Fibroblast of pulmonary artery (primary cell): ENCODE measurements at regions not wholly inside any gene's neighbourhood (a gene's known extent, or its start where the extent isn't known, plus 50 kb on each side); places are given as distances from the start of the nearest gene placed in this dataset.

ENCODE experiments used
- DNase-seq: peaks from one replicate; pipeline ENCODE4 v3.0.0-alpha.2; 2010; ENCODE audit warnings: low read depth
- H3K4me3 ChIP-seq: replicated peaks from 2 replicates; pipeline ENCODE4 v1.5.1; 2011; ENCODE audit warnings: low read depth, mild to moderate bottlenecking, control low read depth, low read length, moderate library complexity
- TF ChIP-seq, protein P1 (sequence below): IDR thresholded peaks from 2 replicates; pipeline ENCODE4 v1.5.1; 2011; ENCODE audit warnings: mild to moderate bottlenecking, control low read depth, low read length, inconsistent platforms; ENCODE audit errors: missing control alignments

DNA sequence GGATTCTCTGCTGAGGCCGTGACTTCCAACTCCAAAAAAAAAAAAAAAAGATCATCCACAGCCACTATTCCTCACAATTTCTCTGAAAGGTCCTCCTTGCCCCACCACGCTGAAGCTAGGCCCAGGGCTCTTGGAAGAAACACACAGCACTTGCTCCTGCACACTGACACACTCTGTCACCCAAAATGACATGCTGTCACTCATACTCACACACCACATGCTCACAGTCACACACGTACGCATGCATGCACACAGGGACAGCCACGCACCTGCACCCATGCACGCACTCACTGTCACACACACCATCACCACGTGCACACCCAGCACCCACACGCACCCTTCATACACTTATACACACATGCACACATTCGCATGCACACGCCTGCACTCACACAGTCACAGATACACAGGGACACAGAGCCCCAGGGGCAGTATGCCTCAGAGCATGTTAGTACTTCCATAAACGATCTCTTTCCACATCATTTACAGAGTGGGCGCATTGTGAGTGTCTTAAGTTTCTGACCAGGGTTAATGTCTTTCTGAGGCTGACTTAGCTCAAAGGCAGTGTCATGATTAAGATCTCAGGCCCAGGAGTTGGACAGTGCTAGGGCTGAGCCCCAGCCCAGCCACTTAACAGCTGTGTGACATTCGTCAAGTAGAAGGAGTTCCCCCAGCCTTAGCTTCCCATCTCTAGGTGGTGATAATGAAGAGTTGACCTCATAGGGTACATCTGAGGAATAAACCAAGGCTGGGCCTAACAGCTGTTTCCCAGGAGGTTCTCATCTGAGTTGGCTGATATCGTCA lies 93.4 kb downstream of the GLI2 start:
- no peak for DNase-seq
- TF ChIP-seq, protein P1, sequence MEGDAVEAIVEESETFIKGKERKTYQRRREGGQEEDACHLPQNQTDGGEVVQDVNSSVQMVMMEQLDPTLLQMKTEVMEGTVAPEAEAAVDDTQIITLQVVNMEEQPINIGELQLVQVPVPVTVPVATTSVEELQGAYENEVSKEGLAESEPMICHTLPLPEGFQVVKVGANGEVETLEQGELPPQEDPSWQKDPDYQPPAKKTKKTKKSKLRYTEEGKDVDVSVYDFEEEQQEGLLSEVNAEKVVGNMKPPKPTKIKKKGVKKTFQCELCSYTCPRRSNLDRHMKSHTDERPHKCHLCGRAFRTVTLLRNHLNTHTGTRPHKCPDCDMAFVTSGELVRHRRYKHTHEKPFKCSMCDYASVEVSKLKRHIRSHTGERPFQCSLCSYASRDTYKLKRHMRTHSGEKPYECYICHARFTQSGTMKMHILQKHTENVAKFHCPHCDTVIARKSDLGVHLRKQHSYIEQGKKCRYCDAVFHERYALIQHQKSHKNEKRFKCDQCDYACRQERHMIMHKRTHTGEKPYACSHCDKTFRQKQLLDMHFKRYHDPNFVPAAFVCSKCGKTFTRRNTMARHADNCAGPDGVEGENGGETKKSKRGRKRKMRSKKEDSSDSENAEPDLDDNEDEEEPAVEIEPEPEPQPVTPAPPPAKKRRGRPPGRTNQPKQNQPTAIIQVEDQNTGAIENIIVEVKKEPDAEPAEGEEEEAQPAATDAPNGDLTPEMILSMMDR, result no peak

DNA sequence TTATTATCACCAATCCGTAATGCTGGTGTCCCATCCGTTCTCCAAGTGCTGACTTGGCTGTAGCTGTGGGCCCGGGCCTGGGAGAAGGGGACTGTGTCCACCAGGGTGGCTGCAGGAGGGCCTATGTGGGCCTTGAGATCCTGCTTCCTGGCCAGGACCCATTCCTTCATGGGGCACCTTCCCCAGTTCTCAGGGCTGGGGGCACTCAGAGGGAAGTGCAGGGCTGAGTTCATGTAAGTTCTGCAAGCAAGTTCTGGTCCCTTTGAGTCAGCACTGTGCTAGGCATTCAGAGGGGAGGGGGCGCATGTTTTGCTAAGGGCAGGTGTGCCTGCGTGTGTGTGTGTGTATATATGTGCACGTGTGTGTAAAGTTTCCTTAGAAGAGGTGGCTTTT lies 94.0 kb downstream of the GLI2 start:
- H3K4me3 ChIP-seq, result no peak overlapping the region
- DNase-seq, result no peak
- TF ChIP-seq, protein P1, result no peak

More for the DNA sequence above, 93.4 kb downstream of the GLI2 start:
- H3K4me3 ChIP-seq, result no peak overlapping the region

DNA sequence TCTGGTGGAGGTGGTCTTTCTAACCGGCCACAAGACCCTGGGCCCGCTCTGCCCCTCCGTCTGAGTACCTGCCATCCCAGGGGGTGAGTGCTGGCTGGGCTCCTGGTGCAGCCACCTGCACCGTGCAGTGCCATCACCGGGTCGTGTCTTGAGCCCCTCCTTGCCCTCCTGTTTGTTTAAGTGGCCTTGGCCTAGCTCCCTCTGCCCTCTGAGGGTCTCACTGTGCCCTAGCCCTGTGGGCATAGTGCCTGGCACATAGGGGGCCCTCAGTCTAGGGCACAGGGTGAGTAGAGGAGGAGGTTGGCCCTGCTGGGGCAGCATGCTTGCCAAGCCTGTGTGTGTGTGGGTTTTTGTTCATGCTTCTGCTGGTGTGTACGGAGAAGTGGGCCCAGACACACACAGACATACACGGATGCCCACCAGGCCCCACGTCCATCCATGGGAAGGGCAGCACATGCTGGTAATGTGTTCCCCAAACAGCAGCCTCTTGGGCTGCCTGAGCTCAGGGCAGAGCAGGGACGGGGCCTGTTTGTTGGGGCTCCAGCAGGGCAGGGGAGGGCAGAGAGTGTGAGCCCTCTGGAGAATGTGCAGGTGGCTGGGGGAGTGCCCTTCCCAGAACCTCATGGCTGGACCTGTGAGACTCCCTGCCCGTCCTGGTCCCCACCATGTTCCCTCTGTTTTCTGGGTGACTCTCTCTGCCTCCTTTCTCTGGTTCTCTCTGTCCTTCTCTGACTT lies 94.6 kb downstream of the GLI2 start:
- TF ChIP-seq, protein P1, result no peak
- no peak overlapping the region for H3K4me3 ChIP-seq
- DNase-seq, result no peak

DNA sequence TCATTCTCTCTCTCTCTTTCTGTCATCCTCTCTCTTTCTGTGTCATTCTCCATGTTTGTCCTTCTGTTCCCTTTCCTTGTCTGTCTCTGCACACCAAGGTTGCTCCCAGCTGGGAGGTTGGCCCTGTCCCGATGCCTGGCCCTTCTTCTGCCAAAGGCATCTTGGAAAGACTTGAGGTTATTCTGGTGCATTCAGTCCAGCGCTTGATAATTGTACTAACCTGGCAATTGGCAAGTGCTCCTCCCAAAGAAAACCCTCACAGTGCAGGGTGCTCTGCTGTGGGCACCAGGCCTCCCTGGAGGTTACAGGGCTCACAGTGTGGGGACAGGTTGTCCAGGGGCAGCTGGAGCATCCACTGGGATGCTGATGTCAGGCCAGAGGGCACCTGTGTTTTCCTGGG lies 95.4 kb downstream of the GLI2 start:
- no peak for DNase-seq
- TF ChIP-seq, protein P1, result no peak
- H3K4me3 ChIP-seq, result no peak overlapping the region

DNA sequence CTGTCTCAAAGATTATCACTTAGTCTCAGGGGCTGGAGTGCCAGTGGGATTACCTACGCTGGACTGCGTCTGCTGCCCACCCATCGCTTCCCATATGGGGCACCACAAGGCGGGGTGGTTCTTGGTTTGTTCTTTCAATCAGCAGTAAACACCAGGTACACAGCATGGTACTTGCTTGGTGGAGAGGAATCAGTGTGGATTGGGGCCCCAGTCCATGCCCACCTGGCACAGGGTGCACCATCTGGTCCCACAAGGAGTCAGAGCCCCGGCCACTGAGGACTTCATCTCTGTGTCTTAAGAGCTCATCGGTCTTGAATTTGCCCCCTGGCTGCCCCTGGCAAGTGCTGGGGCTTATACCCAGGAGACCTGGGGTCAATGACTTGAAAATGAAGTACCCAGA lies 96.2 kb downstream of the GLI2 start:
- no peak for DNase-seq
- TF ChIP-seq, protein P1, result no peak

DNA sequence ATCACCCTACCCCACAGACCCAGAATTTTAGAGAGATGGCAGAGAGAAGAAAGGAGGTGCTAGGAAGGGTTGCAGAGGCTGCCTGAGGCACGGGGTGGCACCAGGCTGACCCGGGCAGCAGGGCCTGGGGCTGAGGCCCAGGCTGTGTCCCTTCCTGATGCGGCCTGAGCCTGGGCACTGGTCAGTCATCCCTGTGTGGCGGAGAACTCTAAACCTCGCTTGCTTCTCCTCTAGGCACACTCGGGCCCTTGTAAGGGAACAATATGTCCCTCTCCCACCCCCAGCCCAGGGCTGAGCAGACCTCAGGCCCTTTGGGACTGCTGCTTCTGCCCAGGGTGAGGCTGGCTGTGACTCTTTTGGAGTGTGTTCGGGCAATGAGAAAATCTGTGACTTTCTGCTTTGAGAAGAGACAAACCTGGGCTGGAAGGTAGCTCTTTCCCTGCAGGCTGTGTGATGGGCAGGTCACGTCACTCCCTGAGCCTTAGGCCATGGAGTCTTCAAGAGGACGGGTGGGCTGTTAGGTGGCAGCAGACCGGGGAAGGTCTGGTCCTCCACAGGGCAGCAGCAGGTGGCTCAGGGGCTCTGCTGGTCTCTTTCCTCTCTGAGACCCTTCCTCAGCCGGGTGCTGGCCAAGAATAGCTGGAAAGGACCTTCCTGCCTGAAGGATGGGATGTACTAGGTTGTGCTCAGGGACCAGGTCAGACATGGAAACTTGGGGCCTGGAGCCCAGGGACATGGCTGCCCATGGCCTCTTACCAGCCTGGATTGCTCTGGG lies 96.8 kb downstream of the GLI2 start:
- no peak for DNase-seq
- H3K4me3 ChIP-seq, result no peak overlapping the region
- TF ChIP-seq, protein P1, result no peak

More for the DNA sequence above, 96.2 kb downstream of the GLI2 start:
- no peak overlapping the region for H3K4me3 ChIP-seq
